GM12878 (cell line): ENCODE measurements at regions not wholly inside any gene's neighbourhood (a gene's known extent, or its start where the extent isn't known, plus 50 kb on each side); places are given as distances from the start of the nearest gene placed in this dataset.

Source experiments
- ATF7 ChIP-seq: fragments of 450-650 bp; IDR thresholded peaks from 2 replicates; pipeline ENCODE4 v1.6.1; 2016; ENCODE audit warnings: low read depth, mild to moderate bottlenecking
- CREM ChIP-seq: IDR thresholded peaks from 2 replicates; pipeline ENCODE4 v1.6.1; 2014; ENCODE audit warnings: antibody characterized with exemption, low read depth
- EZH2 ChIP-seq: IDR thresholded peaks from 2 replicates; pipeline ENCODE4 v1.6.1; 2012; ENCODE audit warnings: low read depth, mild to moderate bottlenecking, control low read depth, inconsistent platforms, low read length, borderline replicate concordance; ENCODE audit not compliant: control insufficient read depth
- PML ChIP-seq: IDR thresholded peaks from 2 replicates; pipeline ENCODE4 v1.6.1; 2012; ENCODE audit warnings: low read length, inconsistent platforms
- POLR2AphosphoS2 ChIP-seq: IDR thresholded peaks from 2 replicates; pipeline ENCODE4 v1.6.1; 2011; ENCODE audit warnings: low read depth, mild to moderate bottlenecking, low read length, improper control_type of control experiment, moderate library complexity
- RB1 ChIP-seq: fragments of 450-650 bp; formaldehyde crosslinking; IDR thresholded peaks from 2 replicates; pipeline ENCODE4 v1.6.1; 2017; ENCODE audit warnings: mild to moderate bottlenecking, borderline replicate concordance
- RBBP5 ChIP-seq: fragments of 200-600 bp; sonication (generic); conservative IDR thresholded peaks from 2 replicates; pipeline ENCODE4 v1.6.1; 2016
- STAT3 ChIP-seq: IDR thresholded peaks from 2 replicates; pipeline ENCODE4 v1.6.1; 2011; ENCODE audit warnings: low read depth, low read length, improper control_type of control experiment
- TAF1 ChIP-seq: IDR thresholded peaks from 2 replicates; pipeline ENCODE4 v1.6.1; 2011; ENCODE audit warnings: mild to moderate bottlenecking, low read depth, low read length, borderline replicate concordance
- TCF12 ChIP-seq: IDR thresholded peaks from 2 replicates; pipeline ENCODE4 v1.6.1; 2011; ENCODE audit warnings: low read depth, mild to moderate bottlenecking, low read length
- ZBED1 ChIP-seq: IDR thresholded peaks from 2 replicates; pipeline ENCODE4 v1.6.1; 2016; ENCODE audit warnings: borderline replicate concordance
- TF ChIP-seq, protein P1 (sequence below): fragments of 450-650 bp; IDR thresholded peaks from 2 replicates; pipeline ENCODE4 v1.6.1; 2017; ENCODE audit warnings: mild to moderate bottlenecking
- TF ChIP-seq, protein P2 (sequence below): fragments of 450-650 bp; IDR thresholded peaks from 2 replicates; pipeline ENCODE4 v1.6.1; 2017; ENCODE audit warnings: antibody characterized with exemption, mild to moderate bottlenecking, moderate library complexity

DNA sequence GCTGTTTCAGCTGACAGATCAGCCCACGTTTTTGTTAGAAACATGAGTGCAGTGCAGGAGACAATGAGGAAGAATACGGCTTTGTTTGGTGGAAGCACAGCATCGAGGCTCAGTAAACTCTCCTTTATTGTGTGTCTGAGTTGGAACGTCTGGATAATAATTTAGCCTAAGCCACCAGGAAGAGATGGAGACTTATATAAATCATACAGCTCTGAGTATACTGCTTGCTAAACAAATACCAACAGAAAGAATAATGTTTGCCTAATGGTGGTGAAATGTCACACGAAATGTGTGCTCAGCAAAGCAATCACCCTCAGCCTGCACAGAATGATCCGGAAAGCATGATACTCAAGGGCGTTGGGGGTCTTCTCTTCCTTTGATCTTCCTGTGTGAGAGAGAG lies 664.1 kb upstream of the ADARB2 start (continued):
- no peak for TF ChIP-seq RB1
- TF ChIP-seq RBBP5, result no peak
- TF ChIP-seq ZBED1, result no peak
- TF ChIP-seq TCF12, result no peak
- no peak for TF ChIP-seq TAF1
- TF ChIP-seq POLR2AphosphoS2, result no peak
- TF ChIP-seq PML, result no peak
- TF ChIP-seq, protein P1, sequence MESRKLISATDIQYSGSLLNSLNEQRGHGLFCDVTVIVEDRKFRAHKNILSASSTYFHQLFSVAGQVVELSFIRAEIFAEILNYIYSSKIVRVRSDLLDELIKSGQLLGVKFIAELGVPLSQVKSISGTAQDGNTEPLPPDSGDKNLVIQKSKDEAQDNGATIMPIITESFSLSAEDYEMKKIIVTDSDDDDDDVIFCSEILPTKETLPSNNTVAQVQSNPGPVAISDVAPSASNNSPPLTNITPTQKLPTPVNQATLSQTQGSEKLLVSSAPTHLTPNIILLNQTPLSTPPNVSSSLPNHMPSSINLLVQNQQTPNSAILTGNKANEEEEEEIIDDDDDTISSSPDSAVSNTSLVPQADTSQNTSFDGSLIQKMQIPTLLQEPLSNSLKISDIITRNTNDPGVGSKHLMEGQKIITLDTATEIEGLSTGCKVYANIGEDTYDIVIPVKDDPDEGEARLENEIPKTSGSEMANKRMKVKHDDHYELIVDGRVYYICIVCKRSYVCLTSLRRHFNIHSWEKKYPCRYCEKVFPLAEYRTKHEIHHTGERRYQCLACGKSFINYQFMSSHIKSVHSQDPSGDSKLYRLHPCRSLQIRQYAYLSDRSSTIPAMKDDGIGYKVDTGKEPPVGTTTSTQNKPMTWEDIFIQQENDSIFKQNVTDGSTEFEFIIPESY, result no peak
- no peak for TF ChIP-seq EZH2
- no peak for TF ChIP-seq ATF7
- TF ChIP-seq, protein P2, sequence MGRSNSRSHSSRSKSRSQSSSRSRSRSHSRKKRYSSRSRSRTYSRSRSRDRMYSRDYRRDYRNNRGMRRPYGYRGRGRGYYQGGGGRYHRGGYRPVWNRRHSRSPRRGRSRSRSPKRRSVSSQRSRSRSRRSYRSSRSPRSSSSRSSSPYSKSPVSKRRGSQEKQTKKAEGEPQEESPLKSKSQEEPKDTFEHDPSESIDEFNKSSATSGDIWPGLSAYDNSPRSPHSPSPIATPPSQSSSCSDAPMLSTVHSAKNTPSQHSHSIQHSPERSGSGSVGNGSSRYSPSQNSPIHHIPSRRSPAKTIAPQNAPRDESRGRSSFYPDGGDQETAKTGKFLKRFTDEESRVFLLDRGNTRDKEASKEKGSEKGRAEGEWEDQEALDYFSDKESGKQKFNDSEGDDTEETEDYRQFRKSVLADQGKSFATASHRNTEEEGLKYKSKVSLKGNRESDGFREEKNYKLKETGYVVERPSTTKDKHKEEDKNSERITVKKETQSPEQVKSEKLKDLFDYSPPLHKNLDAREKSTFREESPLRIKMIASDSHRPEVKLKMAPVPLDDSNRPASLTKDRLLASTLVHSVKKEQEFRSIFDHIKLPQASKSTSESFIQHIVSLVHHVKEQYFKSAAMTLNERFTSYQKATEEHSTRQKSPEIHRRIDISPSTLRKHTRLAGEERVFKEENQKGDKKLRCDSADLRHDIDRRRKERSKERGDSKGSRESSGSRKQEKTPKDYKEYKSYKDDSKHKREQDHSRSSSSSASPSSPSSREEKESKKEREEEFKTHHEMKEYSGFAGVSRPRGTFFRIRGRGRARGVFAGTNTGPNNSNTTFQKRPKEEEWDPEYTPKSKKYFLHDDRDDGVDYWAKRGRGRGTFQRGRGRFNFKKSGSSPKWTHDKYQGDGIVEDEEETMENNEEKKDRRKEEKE, result no peak
- no peak for TF ChIP-seq STAT3
- no peak for TF ChIP-seq CREM
